GM21390 (cell line): ENCODE measurements at regions not wholly inside any gene's neighbourhood (a gene's known extent, or its start where the extent isn't known, plus 50 kb on each side); places are given as distances from the start of the nearest gene placed in this dataset.

ENCODE experiments used
- ATAC-seq: cut with Tn5 transposase; IDR thresholded peaks from one replicate; pipeline ENCODE4 v1.9.1; 2021; ENCODE audit not compliant: unreplicated experiment

- ATAC-seq = peak; percentile 75
These were observed 216.1 kb downstream of the MEF2C start for GRCh38 chr5:88666761-88667495.

GRCh38 chr5:88665750-88666215, 217.2 kb downstream of the MEF2C start:
- no peak for ATAC-seq

- no peak for ATAC-seq
These were observed 218.3 kb downstream of the MEF2C start for GRCh38 chr5:88664645-88665044.

- no peak for ATAC-seq
These were observed 219.2 kb downstream of the MEF2C start for GRCh38 chr5:88663793-88664216.

- ATAC-seq = no peak
These were observed 220.1 kb downstream of the MEF2C start for GRCh38 chr5:88662846-88663245.

GRCh38 chr5:88661806-88662207, 221.2 kb downstream of the MEF2C start:
- ATAC-seq = no peak

GRCh38 chr5:88660947-88661805, 221.8 kb downstream of the MEF2C start:
- peak; percentile 68 for ATAC-seq

- ATAC-seq = peak; percentile 28
These were observed 222.6 kb downstream of the MEF2C start for GRCh38 chr5:88660264-88660946.

- ATAC-seq = peak; percentile 55
These were observed 223.3 kb downstream of the MEF2C start for GRCh38 chr5:88659529-88660263.

- ATAC-seq = no peak
These were observed 224.1 kb downstream of the MEF2C start for GRCh38 chr5:88658886-88659285.

- no peak for ATAC-seq
These were observed 224.8 kb downstream of the MEF2C start for GRCh38 chr5:88657906-88658775.

- ATAC-seq = no peak
These were observed 225.8 kb downstream of the MEF2C start for GRCh38 chr5:88657136-88657535.

GRCh38 chr5:88656221-88656950, 226.6 kb downstream of the MEF2C start:
- no peak for ATAC-seq

GRCh38 chr5:88653471-88653870, 229.5 kb downstream of the MEF2C start:
- ATAC-seq = no peak

GRCh38 chr5:88647901-88648300, 235.1 kb downstream of the MEF2C start:
- ATAC-seq = no peak

GRCh38 chr5:88646866-88647265, 236.1 kb downstream of the MEF2C start:
- no peak for ATAC-seq

- no peak for ATAC-seq
These were observed 238.3 kb downstream of the MEF2C start for GRCh38 chr5:88644676-88645075.

GRCh38 chr5:88643315-88643714, 239.7 kb downstream of the MEF2C start:
- ATAC-seq = no peak

- ATAC-seq = no peak
These were observed 249.0 kb downstream of the MEF2C start for GRCh38 chr5:88634014-88634413.
